ENCODE measurements at regions not wholly inside any gene's neighbourhood (a gene's known extent, or its start where the extent isn't known, plus 50 kb on each side); places are given as distances from the start of the nearest gene placed in this dataset.

DNA sequence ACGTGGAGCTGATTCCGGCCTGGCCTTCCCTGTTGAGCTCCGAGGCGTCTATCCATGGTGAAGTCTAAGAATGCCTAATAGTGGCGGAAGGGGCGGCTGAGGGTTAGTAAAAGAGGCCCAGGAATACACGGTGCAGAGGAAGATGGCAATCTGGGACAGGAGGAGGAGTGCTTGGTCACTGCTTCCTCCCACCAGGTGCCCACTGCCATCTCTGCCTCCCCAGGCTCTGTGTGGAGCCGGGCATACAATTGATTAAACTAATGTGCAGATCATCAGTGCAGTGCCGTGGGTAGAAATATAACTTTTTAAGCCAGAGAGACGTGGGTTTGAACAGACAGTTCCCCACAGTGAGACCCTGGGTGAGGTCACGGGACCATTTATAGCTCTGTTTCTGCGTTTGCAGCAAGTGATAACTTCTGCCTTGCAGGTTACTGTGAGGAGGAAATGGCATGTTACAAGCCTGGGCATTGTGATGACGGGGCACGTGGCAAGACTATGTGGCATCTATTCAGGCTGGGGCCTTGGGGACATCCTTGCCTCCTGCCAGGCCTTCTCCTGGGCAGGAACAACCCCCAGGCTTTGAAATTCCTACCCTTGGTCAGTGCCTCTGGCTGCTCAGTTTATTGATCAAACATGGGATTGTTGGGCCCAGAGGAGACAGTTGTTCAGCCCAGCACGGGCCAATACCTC, 204.9 kb downstream of the ASB1 start:
- H3K4me3 ChIP-seq (replicated peaks in 1 of 3; ENCODE audit: low read depth in 2 of 3, low read length in 3 of 3): no peak overlapping the region
- H2AFZ ChIP-seq (ENCODE audit: insufficient read depth, low read depth, low read length, poor library complexity, severe bottlenecking): no peak overlapping the region
- H3K9me3 ChIP-seq (replicated peaks in 1 of 2; ENCODE audit: control insufficient read depth in 1 of 2, insufficient read depth in 1 of 2, low read length in 2 of 2): no peaks in the 10 kb centered on the region
- H3K27ac Mint-ChIP-seq: no peak overlapping the region
- peaks cover 0 to 5% (median 5%) of the 10 kb centered on the region in 3 donors for H3K27me3 Mint-ChIP-seq (ENCODE audit: low read depth in 3 of 3)
- intact Hi-C loops (cut with micrococcal nuclease): no loop called here
- H3K9me3 Mint-ChIP-seq: peaks cover 0 to 2% (median 0%) of the 10 kb centered on the region in 7 donors
- H3K36me3 ChIP-seq (replicated peaks in 1 of 2; ENCODE audit: control insufficient read depth in 1 of 2, insufficient read depth in 2 of 2, low read length in 2 of 2): no peaks in the 10 kb centered on the region
- no peaks in the 10 kb centered on the region for H4K20me1 ChIP-seq (ENCODE audit: insufficient read depth, low read length)
- H3K36me3 Mint-ChIP-seq: no peaks in the 10 kb centered on the region
- no peak overlapping the region for H3K27ac ChIP-seq (ENCODE audit: low read depth in 1 of 2, low read length in 2 of 2)
- H3K27me3 ChIP-seq (ENCODE audit: control insufficient read depth in 2 of 2, insufficient read depth in 2 of 2, low read length in 2 of 2): no peaks in the 10 kb centered on the region
- WGBS (ENCODE audit: insufficient coverage): 85% methylated on average over 11 of the region's 15 CpGs
- no peaks in the 10 kb centered on the region for H3K79me2 ChIP-seq (ENCODE audit: insufficient read depth, low read length)
- TF ChIP-seq CTCF (IDR thresholded peaks at IDR 0.05): no peak
- no peaks in the 10 kb centered on the region for H3K4me1 Mint-ChIP-seq
- no peaks in the 10 kb centered on the region for H3K4me1 ChIP-seq (ENCODE audit: control insufficient read depth in 1 of 2, insufficient read depth in 2 of 2, low read length in 2 of 2)
- no peak overlapping the region for H3K4me2 ChIP-seq (replicated peaks; ENCODE audit: extremely low read depth, low read length, poor library complexity, severe bottlenecking)
- H3K4me3 Mint-ChIP-seq: no peak overlapping the region
- DNase-seq: no peak
- no peak overlapping the region for H3K9ac ChIP-seq (ENCODE audit: insufficient read depth, low read length, poor library complexity, severe bottlenecking)

- Mint-ChIP-seq H3K36me3 (no peaks in the 10 kb centered on the region), H3K9me3 (peaks cover 0 to 2% (median 0%) of the 10 kb centered on the region in 7 donors), H3K27me3 (ENCODE audit: low read depth in 3 of 3) (peaks cover 0 to 5% (median 5%) of the 10 kb centered on the region in 3 donors), H3K4me3 (no peak overlapping the region), H3K4me1 (no peaks in the 10 kb centered on the region), H3K27ac (no peak overlapping the region)
- no peaks in the 10 kb centered on the region for H3K9me3 ChIP-seq (replicated peaks in 1 of 2; ENCODE audit: control insufficient read depth in 1 of 2, insufficient read depth in 1 of 2, low read length in 2 of 2)
- no peaks in the 10 kb centered on the region for H3K79me2 ChIP-seq (ENCODE audit: insufficient read depth, low read length)
- H3K36me3 ChIP-seq (replicated peaks in 1 of 2; ENCODE audit: control insufficient read depth in 1 of 2, insufficient read depth in 2 of 2, low read length in 2 of 2): no peaks in the 10 kb centered on the region
- no peak overlapping the region for H3K4me2 ChIP-seq (replicated peaks; ENCODE audit: extremely low read depth, low read length, poor library complexity, severe bottlenecking)
- H3K27ac ChIP-seq (ENCODE audit: low read depth in 1 of 2, low read length in 2 of 2): no peak overlapping the region
- H3K27me3 ChIP-seq (ENCODE audit: control insufficient read depth in 2 of 2, insufficient read depth in 2 of 2, low read length in 2 of 2): no peaks in the 10 kb centered on the region
- 90% methylated on average over 23 of the region's 26 CpGs for WGBS (ENCODE audit: insufficient coverage)
- no peaks in the 10 kb centered on the region for H3K4me1 ChIP-seq (ENCODE audit: control insufficient read depth in 1 of 2, insufficient read depth in 2 of 2, low read length in 2 of 2)
- no peak for TF ChIP-seq CTCF (IDR thresholded peaks at IDR 0.05)
- no peak for DNase-seq
- no peak overlapping the region for H3K4me3 ChIP-seq (replicated peaks in 1 of 3; ENCODE audit: low read depth in 2 of 3, low read length in 3 of 3)
- intact Hi-C loops (cut with micrococcal nuclease): no loop called here
- no peak overlapping the region for H2AFZ ChIP-seq (ENCODE audit: insufficient read depth, low read depth, low read length, poor library complexity, severe bottlenecking)
- no peaks in the 10 kb centered on the region for H4K20me1 ChIP-seq (ENCODE audit: insufficient read depth, low read length)
- no peak overlapping the region for H3K9ac ChIP-seq (ENCODE audit: insufficient read depth, low read length, poor library complexity, severe bottlenecking)
Observed at GRCh38 chr2:238632181-238633060, 205.7 kb downstream of the ASB1 start.

Measured in CD14-positive monocyte (primary cell).